WTC11 (cell line): ENCODE measurements at regions not wholly inside any gene's neighbourhood (a gene's known extent, or its start where the extent isn't known, plus 50 kb on each side); places are given as distances from the start of the nearest gene placed in this dataset.

ENCODE experiments used
- ATAC-seq: fragments of 200-7000 bp; cut with Tn5 transposase; 2 replicates; pipeline ENCODE4 v1.10.0; 2021; ENCODE audit warnings: mild to moderate bottlenecking, moderate library complexity
- CTCF ChIA-PET: fragments of 300-600 bp; sonication (Branson Sonifier 250); formaldehyde crosslinking; loops from one replicate; lab custom pipeline; 2021; ENCODE audit warnings: antibody characterized with exemption; lab: Charles Lee
- POLR2A ChIA-PET: fragments of 350-600 bp; sonication (Branson Sonifier 250); formaldehyde crosslinking; loops from one replicate; lab custom pipeline; 2021; ENCODE audit warnings: antibody characterized with exemption; lab: Charles Lee
- DNase-seq: peaks from one replicate; pipeline ENCODE4 v3.0.0; 2021; ENCODE audit warnings: low spot score
- H3K27ac Mint-ChIP-seq: 2 replicates; pipeline ENCODE4 v1.8.0; 2021; ENCODE audit warnings: mixed read lengths
- H3K27me3 Mint-ChIP-seq: 2 replicates; pipeline ENCODE4 v1.8.0; 2021; ENCODE audit warnings: low read depth, mild to moderate bottlenecking, moderate library complexity, mixed read lengths
- H3K36me3 Mint-ChIP-seq: 2 replicates; pipeline ENCODE4 v1.8.0; 2021; ENCODE audit warnings: mixed read lengths
- H3K4me1 Mint-ChIP-seq: 2 replicates; pipeline ENCODE4 v1.8.0; 2022; ENCODE audit warnings: mixed read lengths
- H3K4me3 Mint-ChIP-seq: 2 replicates; pipeline ENCODE4 v1.8.0; 2021; ENCODE audit warnings: mild to moderate bottlenecking, moderate library complexity, mixed read lengths
- H3K9me3 Mint-ChIP-seq: 2 replicates; pipeline ENCODE4 v1.8.0; 2021; ENCODE audit warnings: mixed read lengths
- ATF1 ChIP-seq: sonication (generic); formaldehyde crosslinking; IDR thresholded peaks from 2 replicates; pipeline ENCODE4 v1.8.1; 2023; ENCODE audit warnings: mild to moderate bottlenecking, moderate library complexity, missing genetic modification reagents
- CREM ChIP-seq: sonication (generic); formaldehyde crosslinking; IDR thresholded peaks from 2 replicates; pipeline ENCODE4 v1.8.1; 2022; ENCODE audit warnings: mild to moderate bottlenecking, missing genetic modification reagents, moderate library complexity
- GABPB1 ChIP-seq: sonication (generic); formaldehyde crosslinking; IDR thresholded peaks from 2 replicates; pipeline ENCODE4 v1.8.1; 2023; ENCODE audit warnings: mild to moderate bottlenecking, missing genetic modification reagents
- IRF1 ChIP-seq: sonication (generic); formaldehyde crosslinking; IDR thresholded peaks from 2 replicates; pipeline ENCODE4 v1.8.0; 2023; ENCODE audit warnings: missing genetic modification reagents
- MYBL2 ChIP-seq: sonication (generic); formaldehyde crosslinking; IDR thresholded peaks from 2 replicates; pipeline ENCODE4 v1.8.1; 2023; ENCODE audit warnings: mild to moderate bottlenecking, moderate library complexity, missing genetic modification reagents
- NR2C2 ChIP-seq: sonication (generic); formaldehyde crosslinking; IDR thresholded peaks from 2 replicates; pipeline ENCODE4 v1.8.0; 2022; ENCODE audit warnings: mild to moderate bottlenecking, missing genetic modification reagents
- PRDM15 ChIP-seq: sonication (generic); formaldehyde crosslinking; IDR thresholded peaks from 2 replicates; pipeline ENCODE4 v1.8.0; 2022; ENCODE audit warnings: missing genetic modification reagents
- TCF7 ChIP-seq: sonication (generic); formaldehyde crosslinking; IDR thresholded peaks from 2 replicates; pipeline ENCODE4 v1.8.0; 2022; ENCODE audit warnings: mild to moderate bottlenecking, low read depth, missing genetic modification reagents, moderate library complexity
- ZNF416 ChIP-seq: fragments of 250-450 bp; sonication (Bioruptor Pico); IDR thresholded peaks from 2 replicates; pipeline ENCODE4 v1.9.0; 2021; ENCODE audit warnings: mild to moderate bottlenecking, inconsistent platforms
- TF ChIP-seq, protein P1 (sequence below): sonication (generic); formaldehyde crosslinking; IDR thresholded peaks from 2 replicates; pipeline ENCODE4 v1.8.0; 2022; ENCODE audit warnings: mild to moderate bottlenecking, missing genetic modification reagents
- TF ChIP-seq, protein P2 (sequence below): fragments of 250-450 bp; sonication (Bioruptor Pico); IDR thresholded peaks from 2 replicates; pipeline ENCODE4 v1.9.0; 2021; ENCODE audit warnings: mild to moderate bottlenecking
- TF ChIP-seq, protein P3 (sequence below): sonication (generic); formaldehyde crosslinking; IDR thresholded peaks from 2 replicates; pipeline ENCODE4 v1.8.1; 2023; ENCODE audit warnings: mild to moderate bottlenecking, missing genetic modification reagents, borderline replicate concordance
- TF ChIP-seq, protein P4 (sequence below): sonication (generic); formaldehyde crosslinking; conservative IDR thresholded peaks from 2 replicates; pipeline ENCODE4 v1.8.1; 2023; ENCODE audit warnings: mild to moderate bottlenecking, low read depth, missing genetic modification reagents, moderate library complexity
- TF ChIP-seq, protein P5 (sequence below): fragments of 250-450 bp; sonication (Bioruptor Pico); IDR thresholded peaks from 2 replicates; pipeline ENCODE4 v1.8.0; 2021; ENCODE audit warnings: mild to moderate bottlenecking

- Mint-ChIP-seq H3K27ac (no peak overlapping the region; the same call in 1 of the 2 replicates), H3K27me3 (no peaks in the 10 kb centered on the region), H3K36me3 (no peaks in the 10 kb centered on the region), H3K4me3 (no peak overlapping the region), H3K9me3 (peaks cover under 1% of the 10 kb centered on the region), H3K4me1 (0 out of 2 replicates have a peak, but pooled peaks cover 2% of the 10 kb centered on the region)
- POLR2A ChIA-PET, result no interaction called here
- CTCF ChIA-PET, result no interaction called here
- TF ChIP-seq, protein P1, sequence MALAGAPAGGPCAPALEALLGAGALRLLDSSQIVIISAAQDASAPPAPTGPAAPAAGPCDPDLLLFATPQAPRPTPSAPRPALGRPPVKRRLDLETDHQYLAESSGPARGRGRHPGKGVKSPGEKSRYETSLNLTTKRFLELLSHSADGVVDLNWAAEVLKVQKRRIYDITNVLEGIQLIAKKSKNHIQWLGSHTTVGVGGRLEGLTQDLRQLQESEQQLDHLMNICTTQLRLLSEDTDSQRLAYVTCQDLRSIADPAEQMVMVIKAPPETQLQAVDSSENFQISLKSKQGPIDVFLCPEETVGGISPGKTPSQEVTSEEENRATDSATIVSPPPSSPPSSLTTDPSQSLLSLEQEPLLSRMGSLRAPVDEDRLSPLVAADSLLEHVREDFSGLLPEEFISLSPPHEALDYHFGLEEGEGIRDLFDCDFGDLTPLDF (CRISPR knock-in tag), result no peak
- TF ChIP-seq, protein P2, sequence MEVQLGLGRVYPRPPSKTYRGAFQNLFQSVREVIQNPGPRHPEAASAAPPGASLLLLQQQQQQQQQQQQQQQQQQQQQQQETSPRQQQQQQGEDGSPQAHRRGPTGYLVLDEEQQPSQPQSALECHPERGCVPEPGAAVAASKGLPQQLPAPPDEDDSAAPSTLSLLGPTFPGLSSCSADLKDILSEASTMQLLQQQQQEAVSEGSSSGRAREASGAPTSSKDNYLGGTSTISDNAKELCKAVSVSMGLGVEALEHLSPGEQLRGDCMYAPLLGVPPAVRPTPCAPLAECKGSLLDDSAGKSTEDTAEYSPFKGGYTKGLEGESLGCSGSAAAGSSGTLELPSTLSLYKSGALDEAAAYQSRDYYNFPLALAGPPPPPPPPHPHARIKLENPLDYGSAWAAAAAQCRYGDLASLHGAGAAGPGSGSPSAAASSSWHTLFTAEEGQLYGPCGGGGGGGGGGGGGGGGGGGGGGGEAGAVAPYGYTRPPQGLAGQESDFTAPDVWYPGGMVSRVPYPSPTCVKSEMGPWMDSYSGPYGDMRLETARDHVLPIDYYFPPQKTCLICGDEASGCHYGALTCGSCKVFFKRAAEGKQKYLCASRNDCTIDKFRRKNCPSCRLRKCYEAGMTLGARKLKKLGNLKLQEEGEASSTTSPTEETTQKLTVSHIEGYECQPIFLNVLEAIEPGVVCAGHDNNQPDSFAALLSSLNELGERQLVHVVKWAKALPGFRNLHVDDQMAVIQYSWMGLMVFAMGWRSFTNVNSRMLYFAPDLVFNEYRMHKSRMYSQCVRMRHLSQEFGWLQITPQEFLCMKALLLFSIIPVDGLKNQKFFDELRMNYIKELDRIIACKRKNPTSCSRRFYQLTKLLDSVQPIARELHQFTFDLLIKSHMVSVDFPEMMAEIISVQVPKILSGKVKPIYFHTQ (CRISPR knock-in tag), result no peak
- TF ChIP-seq, protein P3, sequence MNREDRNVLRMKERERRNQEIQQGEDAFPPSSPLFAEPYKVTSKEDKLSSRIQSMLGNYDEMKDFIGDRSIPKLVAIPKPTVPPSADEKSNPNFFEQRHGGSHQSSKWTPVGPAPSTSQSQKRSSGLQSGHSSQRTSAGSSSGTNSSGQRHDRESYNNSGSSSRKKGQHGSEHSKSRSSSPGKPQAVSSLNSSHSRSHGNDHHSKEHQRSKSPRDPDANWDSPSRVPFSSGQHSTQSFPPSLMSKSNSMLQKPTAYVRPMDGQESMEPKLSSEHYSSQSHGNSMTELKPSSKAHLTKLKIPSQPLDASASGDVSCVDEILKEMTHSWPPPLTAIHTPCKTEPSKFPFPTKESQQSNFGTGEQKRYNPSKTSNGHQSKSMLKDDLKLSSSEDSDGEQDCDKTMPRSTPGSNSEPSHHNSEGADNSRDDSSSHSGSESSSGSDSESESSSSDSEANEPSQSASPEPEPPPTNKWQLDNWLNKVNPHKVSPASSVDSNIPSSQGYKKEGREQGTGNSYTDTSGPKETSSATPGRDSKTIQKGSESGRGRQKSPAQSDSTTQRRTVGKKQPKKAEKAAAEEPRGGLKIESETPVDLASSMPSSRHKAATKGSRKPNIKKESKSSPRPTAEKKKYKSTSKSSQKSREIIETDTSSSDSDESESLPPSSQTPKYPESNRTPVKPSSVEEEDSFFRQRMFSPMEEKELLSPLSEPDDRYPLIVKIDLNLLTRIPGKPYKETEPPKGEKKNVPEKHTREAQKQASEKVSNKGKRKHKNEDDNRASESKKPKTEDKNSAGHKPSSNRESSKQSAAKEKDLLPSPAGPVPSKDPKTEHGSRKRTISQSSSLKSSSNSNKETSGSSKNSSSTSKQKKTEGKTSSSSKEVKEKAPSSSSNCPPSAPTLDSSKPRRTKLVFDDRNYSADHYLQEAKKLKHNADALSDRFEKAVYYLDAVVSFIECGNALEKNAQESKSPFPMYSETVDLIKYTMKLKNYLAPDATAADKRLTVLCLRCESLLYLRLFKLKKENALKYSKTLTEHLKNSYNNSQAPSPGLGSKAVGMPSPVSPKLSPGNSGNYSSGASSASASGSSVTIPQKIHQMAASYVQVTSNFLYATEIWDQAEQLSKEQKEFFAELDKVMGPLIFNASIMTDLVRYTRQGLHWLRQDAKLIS (CRISPR knock-in tag), result no peak
- TF ChIP-seq, protein P4, sequence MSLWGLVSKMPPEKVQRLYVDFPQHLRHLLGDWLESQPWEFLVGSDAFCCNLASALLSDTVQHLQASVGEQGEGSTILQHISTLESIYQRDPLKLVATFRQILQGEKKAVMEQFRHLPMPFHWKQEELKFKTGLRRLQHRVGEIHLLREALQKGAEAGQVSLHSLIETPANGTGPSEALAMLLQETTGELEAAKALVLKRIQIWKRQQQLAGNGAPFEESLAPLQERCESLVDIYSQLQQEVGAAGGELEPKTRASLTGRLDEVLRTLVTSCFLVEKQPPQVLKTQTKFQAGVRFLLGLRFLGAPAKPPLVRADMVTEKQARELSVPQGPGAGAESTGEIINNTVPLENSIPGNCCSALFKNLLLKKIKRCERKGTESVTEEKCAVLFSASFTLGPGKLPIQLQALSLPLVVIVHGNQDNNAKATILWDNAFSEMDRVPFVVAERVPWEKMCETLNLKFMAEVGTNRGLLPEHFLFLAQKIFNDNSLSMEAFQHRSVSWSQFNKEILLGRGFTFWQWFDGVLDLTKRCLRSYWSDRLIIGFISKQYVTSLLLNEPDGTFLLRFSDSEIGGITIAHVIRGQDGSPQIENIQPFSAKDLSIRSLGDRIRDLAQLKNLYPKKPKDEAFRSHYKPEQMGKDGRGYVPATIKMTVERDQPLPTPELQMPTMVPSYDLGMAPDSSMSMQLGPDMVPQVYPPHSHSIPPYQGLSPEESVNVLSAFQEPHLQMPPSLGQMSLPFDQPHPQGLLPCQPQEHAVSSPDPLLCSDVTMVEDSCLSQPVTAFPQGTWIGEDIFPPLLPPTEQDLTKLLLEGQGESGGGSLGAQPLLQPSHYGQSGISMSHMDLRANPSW, result no peak
- TF ChIP-seq GABPB1 (CRISPR knock-in tag) (no peak), MYBL2 (CRISPR knock-in tag) (no peak), ATF1 (CRISPR knock-in tag) (no peak), NR2C2 (no peak), PRDM15 (CRISPR knock-in tag) (no peak), ZNF416 (CRISPR knock-in tag) (no peak), IRF1 (CRISPR knock-in tag) (no peak), TCF7 (CRISPR knock-in tag) (no peak), CREM (CRISPR knock-in tag) (no peak)
- TF ChIP-seq, protein P5, sequence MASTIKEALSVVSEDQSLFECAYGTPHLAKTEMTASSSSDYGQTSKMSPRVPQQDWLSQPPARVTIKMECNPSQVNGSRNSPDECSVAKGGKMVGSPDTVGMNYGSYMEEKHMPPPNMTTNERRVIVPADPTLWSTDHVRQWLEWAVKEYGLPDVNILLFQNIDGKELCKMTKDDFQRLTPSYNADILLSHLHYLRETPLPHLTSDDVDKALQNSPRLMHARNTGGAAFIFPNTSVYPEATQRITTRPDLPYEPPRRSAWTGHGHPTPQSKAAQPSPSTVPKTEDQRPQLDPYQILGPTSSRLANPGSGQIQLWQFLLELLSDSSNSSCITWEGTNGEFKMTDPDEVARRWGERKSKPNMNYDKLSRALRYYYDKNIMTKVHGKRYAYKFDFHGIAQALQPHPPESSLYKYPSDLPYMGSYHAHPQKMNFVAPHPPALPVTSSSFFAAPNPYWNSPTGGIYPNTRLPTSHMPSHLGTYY, result no peak
- no peak for DNase-seq
- no peak for ATAC-seq
Observed at GRCh38 chr5:153258469-153258868, 232.0 kb upstream of the GRIA1 start.
